ENCODE measurements at regions not wholly inside any gene's neighbourhood (a gene's known extent, or its start where the extent isn't known, plus 50 kb on each side); places are given as distances from the start of the nearest gene placed in this dataset.
"Not testable (repeated sequence)": the region's sequence is repeated elsewhere in the genome, so short reads cannot be mapped to it uniquely, and the experiment has no call there.

DNA sequence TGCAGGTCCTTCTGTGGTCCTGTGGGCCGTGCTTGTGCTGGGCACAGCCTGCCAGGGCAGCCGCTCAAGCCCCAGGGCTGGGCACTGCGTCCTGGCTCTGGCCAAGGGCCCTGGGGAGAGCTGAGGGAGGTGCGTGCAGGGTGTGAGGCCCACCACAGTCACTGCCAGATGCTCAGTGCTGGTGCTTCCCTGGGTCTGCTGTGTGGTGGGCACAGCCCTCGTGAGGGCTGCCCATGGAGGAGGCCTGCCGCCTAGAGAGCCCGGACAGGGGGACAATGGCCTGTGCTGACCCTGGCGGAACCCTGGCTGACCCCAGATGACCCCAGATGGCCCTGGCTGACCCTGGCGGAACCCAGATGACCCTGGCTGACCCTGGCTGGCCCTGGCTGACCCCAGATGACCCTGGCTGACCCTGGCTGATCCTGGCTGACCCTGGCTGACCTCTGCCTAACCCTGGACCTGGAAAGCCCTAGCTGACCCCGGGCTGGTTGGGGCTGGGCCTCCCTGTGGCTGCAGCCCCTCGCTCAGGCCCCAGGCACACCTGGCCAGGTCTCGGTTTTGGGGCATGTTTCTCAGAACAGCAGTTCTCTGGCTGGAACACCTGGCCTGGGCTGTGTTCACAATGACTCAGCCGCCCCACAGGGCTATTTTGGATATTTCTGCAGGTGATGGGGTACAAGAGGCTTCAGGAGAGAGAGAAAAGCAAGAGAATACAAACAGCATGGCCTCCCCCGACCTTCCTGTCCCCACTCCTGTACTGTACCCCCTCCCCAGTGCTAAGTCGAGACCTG, 55.4 kb downstream of the TMEM121 start:
- TF ChIP-seq, protein P1, sequence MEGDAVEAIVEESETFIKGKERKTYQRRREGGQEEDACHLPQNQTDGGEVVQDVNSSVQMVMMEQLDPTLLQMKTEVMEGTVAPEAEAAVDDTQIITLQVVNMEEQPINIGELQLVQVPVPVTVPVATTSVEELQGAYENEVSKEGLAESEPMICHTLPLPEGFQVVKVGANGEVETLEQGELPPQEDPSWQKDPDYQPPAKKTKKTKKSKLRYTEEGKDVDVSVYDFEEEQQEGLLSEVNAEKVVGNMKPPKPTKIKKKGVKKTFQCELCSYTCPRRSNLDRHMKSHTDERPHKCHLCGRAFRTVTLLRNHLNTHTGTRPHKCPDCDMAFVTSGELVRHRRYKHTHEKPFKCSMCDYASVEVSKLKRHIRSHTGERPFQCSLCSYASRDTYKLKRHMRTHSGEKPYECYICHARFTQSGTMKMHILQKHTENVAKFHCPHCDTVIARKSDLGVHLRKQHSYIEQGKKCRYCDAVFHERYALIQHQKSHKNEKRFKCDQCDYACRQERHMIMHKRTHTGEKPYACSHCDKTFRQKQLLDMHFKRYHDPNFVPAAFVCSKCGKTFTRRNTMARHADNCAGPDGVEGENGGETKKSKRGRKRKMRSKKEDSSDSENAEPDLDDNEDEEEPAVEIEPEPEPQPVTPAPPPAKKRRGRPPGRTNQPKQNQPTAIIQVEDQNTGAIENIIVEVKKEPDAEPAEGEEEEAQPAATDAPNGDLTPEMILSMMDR (IDR thresholded peaks at IDR 0.05): no peak
- DNase-seq: no peak
- H3K4me1 Mint-ChIP-seq (ENCODE audit: low read depth): no peaks in the 10 kb centered on the region
- intact Hi-C loops (cut with DNase I, micrococcal nuclease): loop anchor here in 1 of 2 experiments (2.0 kb wide), 1 partner anchor 119 kb away; no protein-coding TSS in a partner anchor
- no peak overlapping the region for H3K4me3 Mint-ChIP-seq
- no peaks in the 10 kb centered on the region for H3K36me3 ChIP-seq (ENCODE audit: insufficient read depth, low read length)
- no peaks in the 10 kb centered on the region for H3K27me3 ChIP-seq (ENCODE audit: control insufficient read depth in 1 of 2, insufficient read depth in 2 of 2, low read length in 2 of 2)
- H3K27ac ChIP-seq (ENCODE audit: low read depth in 1 of 2, low read length in 2 of 2): no peak overlapping the region
- H3K9me3 ChIP-seq (ENCODE audit: control insufficient read depth in 1 of 2, insufficient read depth in 1 of 2, low read length in 2 of 2): peaks cover 0 to 9% of the 10 kb centered on the region in 2 experiments
- CTCF ChIA-PET: no interaction called here
- H3K27ac Mint-ChIP-seq: no peak overlapping the region
- no peaks in the 10 kb centered on the region for H3K4me1 ChIP-seq (ENCODE audit: insufficient read depth, low read length)
- no peak for ATAC-seq (ENCODE audit: poor library complexity)
- H3K9me3 Mint-ChIP-seq: no peaks in the 10 kb centered on the region
- H3K4me3 ChIP-seq (ENCODE audit: low read length): no peak overlapping the region
- POLR2A ChIA-PET: no interaction called here
- H3K36me3 Mint-ChIP-seq (ENCODE audit: low read depth): no peaks in the 10 kb centered on the region
- no peaks in the 10 kb centered on the region for H3K27me3 Mint-ChIP-seq

DNA sequence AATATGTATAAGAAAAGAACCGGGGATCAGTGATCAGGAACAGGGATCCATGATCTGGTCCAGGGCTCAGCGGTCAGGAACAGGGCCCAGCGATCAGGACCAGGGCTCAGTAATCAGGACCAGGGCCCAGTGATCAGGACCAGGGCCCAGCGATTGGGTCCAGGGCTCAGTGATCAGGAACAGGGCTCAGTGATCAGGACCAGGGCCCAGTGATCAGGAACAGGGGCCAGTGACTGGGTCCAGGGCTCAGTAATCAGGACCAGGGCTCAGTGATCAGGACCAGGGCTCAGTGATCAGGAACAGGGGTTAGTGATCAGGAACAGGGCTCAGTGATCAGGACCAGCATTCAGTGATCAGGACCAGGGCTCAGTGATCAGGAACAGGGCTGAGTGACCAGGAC, 56.3 kb downstream of the TMEM121 start:
- peak in 2 of 14 experiments; percentile 29 to 42 for DNase-seq
- no peak overlapping the region for H3K27ac ChIP-seq (ENCODE audit: low read depth in 1 of 2, low read length in 2 of 2)

DNA sequence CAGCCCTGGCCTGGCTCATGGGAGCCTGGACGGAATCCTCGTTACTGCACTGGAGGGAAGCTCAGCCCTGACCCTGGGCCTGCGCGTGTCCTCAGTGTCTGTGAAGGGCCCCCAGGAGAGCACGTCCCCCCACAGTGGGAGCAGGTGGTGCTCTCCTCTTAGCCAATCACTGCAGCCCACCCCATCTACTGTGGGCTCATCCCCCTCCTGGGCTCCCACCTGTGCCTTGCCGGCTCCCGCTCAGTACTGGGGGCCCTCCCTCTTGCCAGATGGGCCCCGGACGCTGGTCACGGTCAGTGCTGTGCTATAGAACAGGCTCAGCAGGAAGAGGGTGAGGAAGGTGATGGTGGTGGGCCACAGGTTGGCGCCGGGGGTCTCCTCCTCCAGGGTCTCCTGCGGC, 57.5 kb downstream of the TMEM121 start:
- H3K4me1 ChIP-seq (ENCODE audit: insufficient read depth, low read length); CTCF ChIA-PET: not testable (repeated sequence)

More for the DNA sequence above, 56.3 kb downstream of the TMEM121 start:
- Mint-ChIP-seq H3K36me3 (ENCODE audit: low read depth) (no peaks in the 10 kb centered on the region), H3K4me3 (no peak overlapping the region), H3K27ac (no peak overlapping the region), H3K9me3 (no peaks in the 10 kb centered on the region), H3K27me3 (no peaks in the 10 kb centered on the region), H3K4me1 (ENCODE audit: low read depth) (no peaks in the 10 kb centered on the region)
- ChIA-PET CTCF (no interaction called here), POLR2A (no interaction called here)
- H3K36me3 ChIP-seq (ENCODE audit: insufficient read depth, low read length): no peaks in the 10 kb centered on the region
- no peaks in the 10 kb centered on the region for H3K27me3 ChIP-seq (ENCODE audit: control insufficient read depth in 1 of 2, insufficient read depth in 2 of 2, low read length in 2 of 2)
- H3K4me3 ChIP-seq (ENCODE audit: low read length): no peak overlapping the region
- no peaks in the 10 kb centered on the region for H3K4me1 ChIP-seq (ENCODE audit: insufficient read depth, low read length)
- peaks cover 0 to 9% of the 10 kb centered on the region in 2 experiments for H3K9me3 ChIP-seq (ENCODE audit: control insufficient read depth in 1 of 2, insufficient read depth in 1 of 2, low read length in 2 of 2)
- ATAC-seq (ENCODE audit: poor library complexity): no peak
- intact Hi-C loops (cut with DNase I, micrococcal nuclease): loop anchor here in 1 of 2 experiments (2.0 kb wide), 1 partner anchor 118 kb away; no protein-coding TSS in a partner anchor
- TF ChIP-seq, protein P1 (IDR thresholded peaks at IDR 0.05): no peak

GRCh38 chr14:105585290-105585689, 58.9 kb downstream of the TMEM121 start:
- H3K4me1 Mint-ChIP-seq (ENCODE audit: low read depth); H3K27me3 Mint-ChIP-seq; H3K4me1 ChIP-seq (ENCODE audit: insufficient read depth, low read length); H3K9me3 Mint-ChIP-seq; POLR2A ChIA-PET; intact Hi-C loops (cut with DNase I, micrococcal nuclease); H3K4me3 ChIP-seq (ENCODE audit: low read length); H3K27ac Mint-ChIP-seq; DNase-seq; H3K27me3 ChIP-seq (ENCODE audit: control insufficient read depth in 1 of 2, insufficient read depth in 2 of 2, low read length in 2 of 2); H3K27ac ChIP-seq (ENCODE audit: low read depth in 1 of 2, low read length in 2 of 2); H3K36me3 Mint-ChIP-seq (ENCODE audit: low read depth); CTCF ChIA-PET; H3K36me3 ChIP-seq (ENCODE audit: insufficient read depth, low read length); ATAC-seq (ENCODE audit: poor library complexity); H3K4me3 Mint-ChIP-seq: not testable (repeated sequence)
- peaks cover 0 to 17% of the 10 kb centered on the region in 2 experiments for H3K9me3 ChIP-seq (ENCODE audit: control insufficient read depth in 1 of 2, insufficient read depth in 1 of 2, low read length in 2 of 2)

More for the DNA sequence above, 57.5 kb downstream of the TMEM121 start:
- H3K36me3 Mint-ChIP-seq (ENCODE audit: low read depth); H3K4me3 ChIP-seq (ENCODE audit: low read length); H3K27ac ChIP-seq (ENCODE audit: low read depth in 1 of 2, low read length in 2 of 2); H3K27me3 Mint-ChIP-seq; POLR2A ChIA-PET; H3K9me3 ChIP-seq (ENCODE audit: control insufficient read depth in 1 of 2, insufficient read depth in 1 of 2, low read length in 2 of 2); H3K4me1 Mint-ChIP-seq (ENCODE audit: low read depth); H3K27ac Mint-ChIP-seq; H3K27me3 ChIP-seq (ENCODE audit: control insufficient read depth in 1 of 2, insufficient read depth in 2 of 2, low read length in 2 of 2); H3K36me3 ChIP-seq (ENCODE audit: insufficient read depth, low read length); H3K4me3 Mint-ChIP-seq; ATAC-seq (ENCODE audit: poor library complexity); DNase-seq; H3K9me3 Mint-ChIP-seq: not testable (repeated sequence)
- intact Hi-C loops (cut with DNase I, micrococcal nuclease): loop anchor here in 1 of 2 experiments (2.0 kb wide), 1 partner anchor 117 kb away; no protein-coding TSS in a partner anchor

DNA sequence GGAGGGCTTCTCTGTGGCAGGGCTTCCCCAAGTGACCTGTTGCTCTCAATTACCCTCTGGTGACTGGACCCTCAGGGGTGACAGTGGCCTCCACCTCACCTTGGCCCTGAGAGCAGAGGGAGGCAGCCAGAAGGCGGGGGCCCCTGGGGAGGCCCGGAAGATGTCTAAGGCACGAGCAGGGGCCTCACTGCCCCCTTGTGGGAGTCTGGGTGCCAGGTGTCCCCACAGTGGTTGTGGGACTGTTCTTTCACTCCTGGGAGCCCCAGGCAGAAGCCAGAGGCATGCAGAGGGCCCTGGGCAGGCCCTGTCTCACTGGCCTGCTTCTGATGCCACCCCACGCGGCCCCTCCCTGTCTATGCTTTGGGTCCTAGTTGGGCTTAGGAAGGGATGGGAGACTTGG, 59.3 kb downstream of the TMEM121 start:
- H3K27ac Mint-ChIP-seq; H3K4me3 ChIP-seq (ENCODE audit: low read length); H3K27me3 ChIP-seq (ENCODE audit: control insufficient read depth in 1 of 2, insufficient read depth in 2 of 2, low read length in 2 of 2); H3K4me1 ChIP-seq (ENCODE audit: insufficient read depth, low read length); CTCF ChIA-PET; H3K36me3 Mint-ChIP-seq (ENCODE audit: low read depth); H3K4me1 Mint-ChIP-seq (ENCODE audit: low read depth); H3K27me3 Mint-ChIP-seq; POLR2A ChIA-PET; ATAC-seq (ENCODE audit: poor library complexity); H3K36me3 ChIP-seq (ENCODE audit: insufficient read depth, low read length); H3K4me3 Mint-ChIP-seq; H3K9me3 Mint-ChIP-seq; intact Hi-C loops (cut with DNase I, micrococcal nuclease); H3K27ac ChIP-seq (ENCODE audit: low read depth in 1 of 2, low read length in 2 of 2); DNase-seq: not testable (repeated sequence)
- peaks cover 0 to 17% of the 10 kb centered on the region in 2 experiments for H3K9me3 ChIP-seq (ENCODE audit: control insufficient read depth in 1 of 2, insufficient read depth in 1 of 2, low read length in 2 of 2)

Data from CD4-positive, alpha-beta T cell (primary cell).